GM19463 (cell line): ENCODE measurements at regions not wholly inside any gene's neighbourhood (a gene's known extent, or its start where the extent isn't known, plus 50 kb on each side); places are given as distances from the start of the nearest gene placed in this dataset.

Source experiments
- ATAC-seq: cut with Tn5 transposase; IDR thresholded peaks from one replicate; pipeline ENCODE4 v1.9.1; 2021; ENCODE audit warnings: mild to moderate bottlenecking, moderate library complexity; ENCODE audit not compliant: unreplicated experiment

- no peak for ATAC-seq
Measured at GRCh38 chr15:70217226-70218160, 119.8 kb upstream of the TLE3 start.

GRCh38 chr15:70215951-70216350 is 118.2 kb upstream of the TLE3 start:
- no peak for ATAC-seq

- no peak for ATAC-seq
Measured at GRCh38 chr15:70214941-70215635, 117.4 kb upstream of the TLE3 start.

GRCh38 chr15:70214276-70214675 is 116.6 kb upstream of the TLE3 start:
- no peak for ATAC-seq

GRCh38 chr15:70213794-70214193 is 116.1 kb upstream of the TLE3 start:
- no peak for ATAC-seq

- ATAC-seq, result no peak
Measured at GRCh38 chr15:70212963-70213315, 115.2 kb upstream of the TLE3 start.

GRCh38 chr15:70212286-70212962 is 114.7 kb upstream of the TLE3 start:
- ATAC-seq, result no peak

GRCh38 chr15:70210528-70210927 is 112.8 kb upstream of the TLE3 start:
- no peak for ATAC-seq

GRCh38 chr15:70210076-70210475 is 112.4 kb upstream of the TLE3 start:
- no peak for ATAC-seq

GRCh38 chr15:70209499-70209898 is 111.8 kb upstream of the TLE3 start:
- ATAC-seq, result no peak

GRCh38 chr15:70208332-70208731 is 110.6 kb upstream of the TLE3 start:
- ATAC-seq, result no peak

GRCh38 chr15:70206668-70207067 is 109.0 kb upstream of the TLE3 start:
- ATAC-seq, result no peak

GRCh38 chr15:70204652-70205051 is 106.9 kb upstream of the TLE3 start:
- ATAC-seq, result no peak

- no peak for ATAC-seq
Measured at GRCh38 chr15:70203981-70204560, 106.4 kb upstream of the TLE3 start.

GRCh38 chr15:70202756-70203155 is 105.0 kb upstream of the TLE3 start:
- no peak for ATAC-seq

GRCh38 chr15:70201425-70201775 is 103.7 kb upstream of the TLE3 start:
- ATAC-seq, result no peak

GRCh38 chr15:70200511-70201424 is 103.1 kb upstream of the TLE3 start:
- no peak for ATAC-seq

- ATAC-seq, result no peak
Measured at GRCh38 chr15:70199540-70200410, 102.1 kb upstream of the TLE3 start.

GRCh38 chr15:70199124-70199482 is 101.4 kb upstream of the TLE3 start:
- no peak for ATAC-seq
